GM18498 (cell line): ENCODE measurements at regions not wholly inside any gene's neighbourhood (a gene's known extent, or its start where the extent isn't known, plus 50 kb on each side); places are given as distances from the start of the nearest gene placed in this dataset.

Experiments used
- ATAC-seq: cut with Tn5 transposase; IDR thresholded peaks from one replicate; pipeline ENCODE4 v1.9.1; 2021; ENCODE audit warnings: mild to moderate bottlenecking, moderate library complexity; ENCODE audit not compliant: unreplicated experiment

- ATAC-seq: no peak
Observed at GRCh38 chr10:129020651-129021330, 446.2 kb upstream of the MGMT start.

GRCh38 chr10:129021594-129022304, 445.3 kb upstream of the MGMT start:
- no peak for ATAC-seq

- no peak for ATAC-seq
Observed at GRCh38 chr10:129023082-129023481, 444.0 kb upstream of the MGMT start.

GRCh38 chr10:129024046-129024445, 443.0 kb upstream of the MGMT start:
- ATAC-seq: no peak

- no peak for ATAC-seq
Observed at GRCh38 chr10:129025787-129026186, 441.3 kb upstream of the MGMT start.

GRCh38 chr10:129027906-129028305, 439.1 kb upstream of the MGMT start:
- ATAC-seq: no peak

- no peak for ATAC-seq
Observed at GRCh38 chr10:129028451-129028850, 438.6 kb upstream of the MGMT start.

- no peak for ATAC-seq
Observed at GRCh38 chr10:129029051-129029450, 438.0 kb upstream of the MGMT start.

- ATAC-seq: no peak
Observed at GRCh38 chr10:129029851-129030602, 437.0 kb upstream of the MGMT start.

- no peak for ATAC-seq
Observed at GRCh38 chr10:129030603-129030895, 436.5 kb upstream of the MGMT start.

GRCh38 chr10:129030996-129031843, 435.8 kb upstream of the MGMT start:
- ATAC-seq: peak; percentile 82

- no peak for ATAC-seq
Observed at GRCh38 chr10:129031844-129032150, 435.2 kb upstream of the MGMT start.

GRCh38 chr10:129032372-129033313, 434.4 kb upstream of the MGMT start:
- ATAC-seq: no peak

GRCh38 chr10:129033340-129033739, 433.7 kb upstream of the MGMT start:
- no peak for ATAC-seq

GRCh38 chr10:129033790-129034272, 433.2 kb upstream of the MGMT start:
- ATAC-seq: no peak

- no peak for ATAC-seq
Observed at GRCh38 chr10:129035052-129035827, 431.8 kb upstream of the MGMT start.

- no peak for ATAC-seq
Observed at GRCh38 chr10:129038522-129038921, 428.5 kb upstream of the MGMT start.

GRCh38 chr10:129039406-129040370, 427.4 kb upstream of the MGMT start:
- no peak for ATAC-seq
